Activated naive CD4-positive, alpha-beta T cell treated with anti-CD3 and anti-CD28 coated beads, Interleukin-2, amount 10 ng/mL, durations not matched to agents 7 days and 5 days (primary cell): ENCODE measurements at regions not wholly inside any gene's neighbourhood (a gene's known extent, or its start where the extent isn't known, plus 50 kb on each side); places are given as distances from the start of the nearest gene placed in this dataset.
"Not testable (repeated sequence)": the region's sequence is repeated elsewhere in the genome, so short reads cannot be mapped to it uniquely, and the experiment has no call there.

Source experiments
- CTCF ChIA-PET: fragments of 350-600 bp; sonication (Branson Sonifier 250); formaldehyde crosslinking; loops from one replicate; lab custom pipeline; 2021; ENCODE audit warnings: antibody characterized with exemption; lab: Charles Lee
- DNase-seq: peaks from one replicate; pipeline ENCODE4 v3.0.0-alpha.2; 2020
- H3K27ac Mint-ChIP-seq: one replicate; pipeline ENCODE4 v1.8.0; 2021; ENCODE audit warnings: mild to moderate bottlenecking, moderate library complexity, mixed read lengths
- H3K27me3 Mint-ChIP-seq: one replicate; pipeline ENCODE4 v1.8.0; 2021; ENCODE audit warnings: mild to moderate bottlenecking, mixed read lengths
- H3K36me3 Mint-ChIP-seq: one replicate; pipeline ENCODE4 v1.8.0; 2021; ENCODE audit warnings: mixed read lengths
- H3K4me1 Mint-ChIP-seq: one replicate; pipeline ENCODE4 v1.8.0; 2021; ENCODE audit warnings: mixed read lengths
- H3K4me3 Mint-ChIP-seq: one replicate; pipeline ENCODE4 v1.8.0; 2021; ENCODE audit warnings: mild to moderate bottlenecking, moderate library complexity, mixed read lengths
- H3K9me3 Mint-ChIP-seq: one replicate; pipeline ENCODE4 v1.8.0; 2021; ENCODE audit warnings: mixed read lengths

DNA sequence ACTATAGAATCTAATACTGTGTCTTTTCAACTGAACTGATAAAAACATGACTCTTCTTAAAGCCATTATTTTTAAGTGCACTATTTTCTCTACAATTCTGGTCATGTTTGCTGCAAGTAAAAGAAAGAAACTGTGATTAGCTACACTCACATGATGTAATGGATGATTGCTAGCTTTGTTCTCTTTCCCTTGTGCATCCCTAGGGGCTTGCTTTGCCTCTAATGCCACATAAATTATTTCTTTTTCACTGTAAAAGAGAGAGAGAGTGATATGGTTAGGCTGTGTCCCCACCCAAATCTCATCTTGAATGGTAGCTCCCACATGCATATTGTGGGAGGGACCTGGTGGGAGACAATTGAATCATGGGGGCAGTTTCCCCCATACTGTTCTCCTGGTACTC, 630.2 kb upstream of the NR3C2 start:
- Mint-ChIP-seq H3K9me3 (peaks cover 3% of the 10 kb centered on the region), H3K27me3 (no peaks in the 10 kb centered on the region), H3K4me1 (no peaks in the 10 kb centered on the region), H3K36me3 (no peaks in the 10 kb centered on the region), H3K27ac (no peak overlapping the region), H3K4me3 (no peak overlapping the region)
- CTCF ChIA-PET, result no interaction called here
- no peak for DNase-seq

DNA sequence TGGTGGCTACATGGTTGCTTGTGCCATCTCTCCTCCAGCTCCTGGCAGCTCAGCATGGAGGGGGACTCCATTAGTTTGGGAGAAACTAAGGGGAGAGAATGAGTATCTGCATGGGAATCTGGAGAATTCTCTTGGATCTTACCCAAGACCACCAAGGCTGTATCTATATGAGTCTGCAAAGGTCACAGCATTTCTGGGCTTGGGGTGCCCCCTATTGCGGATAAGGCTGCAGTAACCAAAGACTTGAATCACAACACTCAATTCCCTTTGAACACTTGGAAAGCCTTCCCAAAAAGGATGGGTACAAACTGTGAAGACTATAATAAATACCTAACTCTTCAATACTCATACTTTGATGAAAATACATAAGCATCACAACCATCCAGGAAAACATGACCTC, 623.5 kb upstream of the NR3C2 start:
- no peak for DNase-seq
- no peaks in the 10 kb centered on the region for H3K36me3 Mint-ChIP-seq
- H3K4me3 Mint-ChIP-seq, result no peak overlapping the region
- CTCF ChIA-PET, result no interaction called here
- no peaks in the 10 kb centered on the region for H3K9me3 Mint-ChIP-seq
- H3K27ac Mint-ChIP-seq, result no peak overlapping the region
- H3K4me1 Mint-ChIP-seq, result no peaks in the 10 kb centered on the region
- H3K27me3 Mint-ChIP-seq, result no peaks in the 10 kb centered on the region

GRCh38 chr4:149062997-149063396, 620.8 kb upstream of the NR3C2 start:
- Mint-ChIP-seq H3K9me3 (no peaks in the 10 kb centered on the region), H3K27ac (no peak overlapping the region), H3K4me3 (no peak overlapping the region), H3K4me1 (no peaks in the 10 kb centered on the region), H3K36me3 (no peaks in the 10 kb centered on the region), H3K27me3 (no peaks in the 10 kb centered on the region)
- CTCF ChIA-PET, result no interaction called here
- no peak for DNase-seq

GRCh38 chr4:149057594-149057993, 615.4 kb upstream of the NR3C2 start:
- CTCF ChIA-PET, result no interaction called here
- DNase-seq, result no peak
- Mint-ChIP-seq H3K27ac (no peak overlapping the region), H3K9me3 (no peaks in the 10 kb centered on the region), H3K4me3 (no peak overlapping the region), H3K36me3 (no peaks in the 10 kb centered on the region), H3K27me3 (no peaks in the 10 kb centered on the region), H3K4me1 (no peaks in the 10 kb centered on the region)

DNA sequence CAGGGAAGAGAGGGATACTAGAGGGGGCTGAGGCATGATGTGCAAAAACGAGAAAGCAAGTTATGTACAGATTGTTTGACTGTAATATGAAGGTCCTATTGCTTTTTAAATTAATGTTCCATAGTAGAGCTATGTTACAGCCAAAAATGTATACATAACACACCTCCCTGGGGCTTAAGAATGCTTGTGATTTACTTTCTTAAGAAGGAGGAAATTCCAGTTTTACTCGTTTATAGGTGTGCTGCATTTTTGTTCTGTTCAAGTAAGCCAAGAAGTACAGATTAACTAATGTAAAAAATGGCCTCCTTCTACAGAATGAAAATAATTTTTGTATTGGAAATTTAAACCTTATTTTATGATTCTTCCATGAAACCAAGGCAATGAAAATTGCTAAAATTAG, 614.4 kb upstream of the NR3C2 start:
- Mint-ChIP-seq H3K9me3 (no peaks in the 10 kb centered on the region), H3K27ac (no peak overlapping the region)

DNA sequence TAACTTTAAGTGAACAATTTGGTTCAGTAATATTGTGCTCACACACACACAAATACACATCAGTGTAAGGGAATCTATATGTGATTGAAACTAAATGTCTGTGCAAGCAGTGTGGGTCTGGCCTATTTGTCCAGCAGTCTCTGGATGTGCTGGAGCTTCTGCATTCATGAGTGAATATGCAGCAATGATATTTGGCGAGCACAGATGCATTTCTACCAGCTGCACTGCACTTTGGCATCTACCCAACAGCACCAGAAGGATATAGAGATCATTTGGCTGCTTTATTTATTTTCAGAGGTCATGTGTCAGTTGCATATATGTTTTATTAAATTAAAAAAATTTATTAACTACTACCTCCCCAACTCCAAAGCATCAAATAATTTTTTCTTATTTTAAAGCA, 613.4 kb upstream of the NR3C2 start:
- Mint-ChIP-seq H3K4me3 (no peak overlapping the region), H3K9me3 (no peaks in the 10 kb centered on the region), H3K36me3 (no peaks in the 10 kb centered on the region), H3K4me1 (no peaks in the 10 kb centered on the region), H3K27me3 (no peaks in the 10 kb centered on the region), H3K27ac (no peak overlapping the region)
- no peak for DNase-seq
- CTCF ChIA-PET, result no interaction called here

More for the DNA sequence above, 614.4 kb upstream of the NR3C2 start:
- H3K36me3 Mint-ChIP-seq, result no peaks in the 10 kb centered on the region
- H3K27me3 Mint-ChIP-seq, result no peaks in the 10 kb centered on the region
- no peak for DNase-seq
- no peak overlapping the region for H3K4me3 Mint-ChIP-seq
- H3K4me1 Mint-ChIP-seq, result no peaks in the 10 kb centered on the region
- CTCF ChIA-PET, result no interaction called here

DNA sequence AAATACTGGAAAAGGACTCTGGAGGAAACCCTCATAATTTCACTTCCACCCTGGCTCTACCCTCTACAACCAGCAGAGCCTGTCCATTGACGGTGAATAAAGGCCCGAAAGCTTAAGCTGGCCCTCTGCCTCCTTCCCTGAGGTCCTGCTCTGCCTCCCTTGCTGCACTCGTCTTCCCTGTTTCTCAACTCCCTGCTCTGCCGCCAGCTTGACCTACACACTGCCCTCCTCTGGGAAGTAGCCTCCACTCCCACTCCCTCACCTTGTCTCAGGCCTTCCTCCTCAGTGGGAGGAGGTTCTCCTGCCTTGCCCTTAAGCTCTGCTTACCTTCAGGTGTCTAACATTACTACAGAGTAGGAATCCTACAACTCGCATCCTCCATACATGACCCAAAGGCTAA, 608.6 kb upstream of the NR3C2 start:
- Mint-ChIP-seq H3K27me3 (no peaks in the 10 kb centered on the region), H3K27ac (no peak overlapping the region), H3K4me1 (no peaks in the 10 kb centered on the region), H3K9me3 (no peaks in the 10 kb centered on the region), H3K4me3 (no peak overlapping the region), H3K36me3 (no peaks in the 10 kb centered on the region)
- CTCF ChIA-PET, result no interaction called here
- DNase-seq, result no peak

GRCh38 chr4:149048451-149049143, 606.4 kb upstream of the NR3C2 start:
- Mint-ChIP-seq H3K27me3 (no peaks in the 10 kb centered on the region), H3K36me3 (no peaks in the 10 kb centered on the region), H3K4me3 (no peak overlapping the region), H3K4me1 (no peaks in the 10 kb centered on the region), H3K9me3 (no peaks in the 10 kb centered on the region), H3K27ac (no peak overlapping the region)
- no peak for DNase-seq
- CTCF ChIA-PET, result no interaction called here

GRCh38 chr4:149047368-149047767, 605.2 kb upstream of the NR3C2 start:
- H3K9me3 Mint-ChIP-seq, result peaks cover 3% of the 10 kb centered on the region
- H3K27ac Mint-ChIP-seq, result no peak overlapping the region
- H3K4me3 Mint-ChIP-seq, result no peak overlapping the region
- H3K4me1 Mint-ChIP-seq, result no peaks in the 10 kb centered on the region
- no peaks in the 10 kb centered on the region for H3K27me3 Mint-ChIP-seq
- DNase-seq, result no peak
- H3K36me3 Mint-ChIP-seq, result no peaks in the 10 kb centered on the region
- CTCF ChIA-PET, result no interaction called here

DNA sequence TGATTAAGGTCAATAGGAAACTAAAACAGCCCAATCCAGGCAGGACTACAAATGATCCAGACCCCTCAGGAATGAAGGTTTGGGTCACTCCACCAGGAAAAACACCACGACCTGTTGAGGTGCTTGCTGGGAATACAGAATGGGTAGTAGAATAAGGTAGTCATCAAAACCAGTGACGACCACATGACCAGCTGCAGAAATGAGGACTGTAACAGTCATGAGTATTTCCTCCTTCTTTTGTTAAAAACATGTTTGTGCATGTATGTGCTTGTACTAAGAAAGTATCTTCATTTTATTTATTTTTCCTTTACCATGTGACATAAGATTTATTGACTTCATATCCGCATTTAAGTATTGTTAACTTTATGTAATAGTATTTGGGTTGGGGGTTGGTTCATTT, 603.5 kb upstream of the NR3C2 start:
- CTCF ChIA-PET, result no interaction called here
- peaks cover 3% of the 10 kb centered on the region for H3K9me3 Mint-ChIP-seq
- DNase-seq, result no peak
- H3K36me3 Mint-ChIP-seq, result no peaks in the 10 kb centered on the region
- no peak overlapping the region for H3K27ac Mint-ChIP-seq
- no peaks in the 10 kb centered on the region for H3K4me1 Mint-ChIP-seq
- no peak overlapping the region for H3K4me3 Mint-ChIP-seq
- no peaks in the 10 kb centered on the region for H3K27me3 Mint-ChIP-seq

DNA sequence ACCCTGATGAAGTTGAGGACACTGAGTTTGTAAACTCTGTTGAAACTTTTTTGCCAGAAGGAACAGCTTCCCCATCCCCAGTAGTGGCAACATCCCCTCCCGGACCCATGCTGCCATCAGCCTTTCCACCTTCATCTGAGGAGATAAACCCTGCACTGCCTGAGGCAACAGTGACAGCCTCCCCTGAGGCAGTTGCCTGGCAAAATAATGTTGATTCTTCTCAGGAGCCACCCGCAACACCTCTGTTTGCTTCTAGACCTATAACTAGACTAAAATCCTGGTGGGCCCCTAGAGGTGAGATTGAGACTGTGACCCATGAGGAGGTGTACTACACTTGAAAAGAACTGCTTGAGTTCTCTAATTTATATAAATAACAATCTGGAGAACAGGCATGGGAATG, 597.6 kb upstream of the NR3C2 start:
- H3K4me1 Mint-ChIP-seq, CTCF ChIA-PET, H3K36me3 Mint-ChIP-seq, H3K4me3 Mint-ChIP-seq, H3K27me3 Mint-ChIP-seq, H3K9me3 Mint-ChIP-seq, H3K27ac Mint-ChIP-seq, DNase-seq: not testable (repeated sequence)

- Mint-ChIP-seq H3K4me3 (no peak overlapping the region), H3K4me1 (no peaks in the 10 kb centered on the region), H3K36me3 (no peaks in the 10 kb centered on the region), H3K27me3 (no peaks in the 10 kb centered on the region), H3K27ac (no peak overlapping the region), H3K9me3 (no peaks in the 10 kb centered on the region)
- no peak for DNase-seq
- CTCF ChIA-PET, result interaction anchor here (0.6 to 1.1 kb wide), 3 partner anchors 196 to 1047 kb away, joined by 3 read pairs; no protein-coding TSS in a partner anchor
Observed at GRCh38 chr4:149031399-149031798, 589.2 kb upstream of the NR3C2 start.

- H3K4me1 Mint-ChIP-seq, result no peaks in the 10 kb centered on the region
- H3K4me3 Mint-ChIP-seq, result no peak overlapping the region
- H3K27ac Mint-ChIP-seq, result no peak overlapping the region
Observed at GRCh38 chr4:149029056-149029651, 586.9 kb upstream of the NR3C2 start.

GRCh38 chr4:149026696-149027095, 584.5 kb upstream of the NR3C2 start:
- no peaks in the 10 kb centered on the region for H3K36me3 Mint-ChIP-seq
- no peak for DNase-seq
- no peak overlapping the region for H3K27ac Mint-ChIP-seq
- no peak overlapping the region for H3K4me3 Mint-ChIP-seq
- H3K9me3 Mint-ChIP-seq, result no peaks in the 10 kb centered on the region
- H3K4me1 Mint-ChIP-seq, result no peaks in the 10 kb centered on the region
- no peaks in the 10 kb centered on the region for H3K27me3 Mint-ChIP-seq
- CTCF ChIA-PET, result no interaction called here

More at GRCh38 chr4:149029056-149029651, 586.9 kb upstream of the NR3C2 start:
- CTCF ChIA-PET, result no interaction called here
- H3K36me3 Mint-ChIP-seq, result no peaks in the 10 kb centered on the region
- no peak for DNase-seq
- H3K27me3 Mint-ChIP-seq, result no peaks in the 10 kb centered on the region
- no peaks in the 10 kb centered on the region for H3K9me3 Mint-ChIP-seq

- H3K4me3 Mint-ChIP-seq, result no peak overlapping the region
- H3K27ac Mint-ChIP-seq, result no peak overlapping the region
- H3K9me3 Mint-ChIP-seq, result no peaks in the 10 kb centered on the region
- CTCF ChIA-PET, result no interaction called here
- no peaks in the 10 kb centered on the region for H3K4me1 Mint-ChIP-seq
- H3K27me3 Mint-ChIP-seq, result no peaks in the 10 kb centered on the region
- no peaks in the 10 kb centered on the region for H3K36me3 Mint-ChIP-seq
- no peak for DNase-seq
Observed at GRCh38 chr4:149017002-149017734, 575.0 kb upstream of the NR3C2 start.
